ENCODE measurements at regions not wholly inside any gene's neighbourhood (a gene's known extent, or its start where the extent isn't known, plus 50 kb on each side); places are given as distances from the start of the nearest gene placed in this dataset.
"Not testable (repeated sequence)": the region's sequence is repeated elsewhere in the genome, so short reads cannot be mapped to it uniquely, and the experiment has no call there.

DNA sequence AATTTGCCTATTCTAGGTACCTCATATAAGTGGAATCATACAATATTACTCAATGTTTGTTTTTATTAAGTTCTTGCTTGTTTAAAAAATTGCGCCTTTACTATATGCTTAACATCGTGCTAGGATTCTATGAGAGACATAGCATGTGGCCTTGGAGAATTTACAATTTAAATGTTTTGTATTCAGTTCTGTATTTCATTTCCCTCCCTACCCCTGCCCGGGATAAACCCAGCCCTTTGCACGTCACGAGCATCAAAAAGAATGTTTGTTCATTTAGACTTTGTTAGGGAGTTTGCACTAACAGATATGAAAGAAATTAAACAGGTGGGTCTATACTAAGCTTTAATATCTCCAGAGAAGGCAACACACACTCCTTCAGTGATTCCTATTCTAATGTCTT lies 75.7 kb downstream of the C18orf54 start:
- DNase-seq, result no peak

GRCh38 chr18:54433857-54434256 lies 76.2 kb downstream of the C18orf54 start:
- DNase-seq, result no peak

DNA sequence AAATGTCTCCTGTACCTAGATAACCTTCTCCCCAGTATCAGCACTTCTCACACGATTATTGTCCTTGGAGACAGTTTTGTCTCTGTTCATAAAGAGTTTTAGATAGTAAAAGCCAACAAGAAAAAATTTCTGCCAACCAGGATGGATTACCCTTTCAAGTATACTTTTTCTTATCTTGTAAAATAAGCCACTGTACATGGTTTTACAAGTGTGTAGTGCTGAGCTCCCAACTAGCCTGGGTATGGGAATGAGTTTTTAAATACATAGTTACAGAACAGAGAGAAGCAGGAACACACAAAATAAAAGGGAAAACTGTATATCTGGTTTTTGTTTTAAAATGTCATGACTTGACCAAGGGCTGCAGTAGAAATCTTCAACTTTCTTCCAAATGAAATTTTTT lies 76.7 kb downstream of the C18orf54 start:
- DNase-seq, result no peak

DNA sequence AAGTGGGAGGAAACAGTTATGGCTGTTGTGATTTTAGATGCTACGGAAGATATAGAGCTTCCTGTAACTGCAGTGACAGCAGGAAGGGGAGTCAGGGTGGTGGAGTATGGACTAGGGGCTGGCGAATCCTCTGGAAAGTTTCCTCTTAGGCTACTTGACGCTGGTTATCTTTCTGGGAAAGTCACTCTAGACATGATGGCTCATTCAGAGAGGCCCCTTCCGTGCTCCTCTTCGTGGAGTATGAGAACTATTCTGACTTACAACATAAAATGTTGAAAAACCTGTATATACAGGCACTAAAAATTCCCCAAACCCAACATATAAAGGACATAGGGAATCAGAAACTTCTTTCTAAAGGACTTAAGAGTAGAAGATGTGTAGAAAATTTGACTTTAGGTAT lies 78.8 kb downstream of the C18orf54 start:
- no peak for DNase-seq

GRCh38 chr18:54440292-54440691 lies 82.6 kb downstream of the C18orf54 start:
- DNase-seq, result peak; percentile 25

- DNase-seq, result peak; percentile 67
These were observed 86.7 kb downstream of the C18orf54 start for GRCh38 chr18:54444319-54444914.

DNA sequence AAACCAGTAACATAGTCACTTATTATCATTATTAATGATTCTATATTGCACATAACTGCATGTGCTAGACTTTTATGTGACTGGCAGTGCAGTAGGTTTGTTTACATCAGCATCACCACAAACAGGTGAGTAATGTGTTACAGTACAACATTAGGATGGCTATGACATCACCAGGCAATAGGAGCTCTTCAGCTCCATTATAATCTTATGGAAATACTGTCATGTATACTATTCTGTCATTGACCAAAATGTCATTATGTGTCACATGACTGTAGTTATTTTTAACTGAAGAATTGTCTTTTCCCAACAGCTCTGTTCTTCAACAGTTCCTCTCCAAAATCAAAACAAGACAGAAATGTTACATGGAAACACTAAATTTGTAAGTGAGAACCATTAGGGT lies 96.3 kb downstream of the C18orf54 start:
- no peak for DNase-seq

- no peak for DNase-seq
These were observed 107.8 kb downstream of the C18orf54 start for GRCh38 chr18:54465502-54465901.

DNA sequence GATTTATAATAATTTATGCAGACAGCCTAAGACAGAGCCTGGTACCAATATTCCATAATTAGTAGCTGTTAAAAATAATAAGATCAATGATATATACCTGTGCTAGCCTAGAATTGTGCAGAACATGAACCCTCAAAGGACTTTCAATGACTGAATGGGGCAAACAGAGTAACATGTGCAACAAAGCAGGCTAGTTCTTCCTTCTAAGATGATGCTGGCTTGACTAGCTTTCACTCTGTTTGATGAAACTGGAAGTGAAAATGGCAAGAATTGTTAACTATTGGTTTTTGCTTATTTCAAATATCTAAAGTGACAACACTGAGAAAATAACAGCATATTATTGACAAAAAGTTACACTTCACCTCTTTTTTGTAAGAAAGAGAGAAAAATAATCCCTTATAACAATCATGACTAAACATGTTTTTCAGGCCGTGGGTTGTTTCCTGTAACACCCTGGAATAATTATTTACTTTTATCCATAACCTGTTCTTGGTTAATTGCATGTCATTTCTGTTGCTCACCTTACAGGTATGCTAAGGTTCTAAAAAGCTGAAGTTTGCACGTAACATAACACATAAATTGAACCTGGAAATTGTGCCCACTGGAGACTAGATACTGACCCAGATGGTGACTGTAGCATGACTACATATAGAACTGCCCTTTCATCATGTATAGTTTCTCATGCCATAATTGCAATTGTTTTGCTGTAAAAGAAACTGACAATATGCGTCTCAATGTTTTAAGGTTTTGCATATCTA lies 108.7 kb downstream of the C18orf54 start:
- no peak for DNase-seq

DNA sequence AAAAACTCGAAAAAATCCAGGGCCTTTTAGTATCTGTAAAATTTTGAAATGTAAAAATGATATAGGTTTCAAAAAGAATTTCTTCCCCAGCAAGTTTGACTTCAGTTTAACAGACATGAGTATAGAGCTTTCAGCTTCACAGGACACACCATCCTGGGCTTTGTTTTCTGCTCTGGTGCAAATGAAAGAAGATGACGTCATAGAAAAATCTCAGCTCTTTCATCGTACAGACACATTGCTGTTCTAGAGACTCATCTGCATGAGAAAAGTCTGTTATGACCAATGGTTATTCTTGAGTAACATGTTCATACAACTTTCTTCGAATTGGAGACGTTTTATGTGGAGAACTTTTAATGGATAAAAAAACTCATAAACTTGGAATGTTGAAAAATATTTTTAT lies 111.7 kb upstream of the DYNAP start:
- no peak for DNase-seq

DNA sequence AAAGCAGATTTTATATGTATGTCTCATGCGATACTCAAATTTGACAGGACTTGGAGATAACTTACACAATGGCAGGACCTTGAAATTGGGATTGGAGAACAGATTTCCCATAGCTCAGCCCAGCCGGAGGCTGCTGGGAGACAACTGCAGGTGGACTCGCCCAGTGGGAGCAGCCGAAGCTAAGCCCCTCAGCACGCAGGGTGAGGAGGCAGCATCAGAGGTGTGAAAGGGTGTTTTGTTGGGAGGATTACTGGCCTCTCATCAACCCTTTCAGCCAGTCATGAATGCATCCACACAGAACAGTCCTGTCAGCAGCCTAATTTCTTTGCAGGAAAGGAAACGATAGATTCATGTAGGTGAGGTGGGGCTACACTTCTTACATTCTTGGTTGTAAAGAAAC lies 110.4 kb upstream of the DYNAP start:
- DNase-seq, result no peak

DNA sequence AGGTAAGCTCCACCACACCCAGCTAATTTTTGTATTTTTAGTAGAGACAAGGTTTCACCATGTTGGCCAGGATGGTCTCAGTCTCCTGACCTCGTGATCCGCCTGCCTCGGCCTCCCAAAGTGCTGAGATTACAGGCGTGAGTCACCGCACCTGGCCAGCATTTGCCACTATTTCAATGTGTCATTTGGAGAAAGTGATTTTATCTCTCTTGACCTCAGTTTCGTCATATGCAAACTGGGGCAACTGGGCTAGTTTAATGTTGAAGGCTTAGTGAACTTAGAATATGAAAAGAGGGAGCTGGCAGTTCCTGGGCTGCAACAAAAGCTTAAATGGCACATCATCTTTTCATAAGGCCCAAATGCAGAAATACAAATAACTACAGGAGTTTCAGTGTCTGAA lies 88.6 kb upstream of the DYNAP start:
- DNase-seq, result not testable (repeated sequence)

GRCh38 chr18:54503131-54503894 lies 87.7 kb upstream of the DYNAP start:
- DNase-seq, result no peak

DNA sequence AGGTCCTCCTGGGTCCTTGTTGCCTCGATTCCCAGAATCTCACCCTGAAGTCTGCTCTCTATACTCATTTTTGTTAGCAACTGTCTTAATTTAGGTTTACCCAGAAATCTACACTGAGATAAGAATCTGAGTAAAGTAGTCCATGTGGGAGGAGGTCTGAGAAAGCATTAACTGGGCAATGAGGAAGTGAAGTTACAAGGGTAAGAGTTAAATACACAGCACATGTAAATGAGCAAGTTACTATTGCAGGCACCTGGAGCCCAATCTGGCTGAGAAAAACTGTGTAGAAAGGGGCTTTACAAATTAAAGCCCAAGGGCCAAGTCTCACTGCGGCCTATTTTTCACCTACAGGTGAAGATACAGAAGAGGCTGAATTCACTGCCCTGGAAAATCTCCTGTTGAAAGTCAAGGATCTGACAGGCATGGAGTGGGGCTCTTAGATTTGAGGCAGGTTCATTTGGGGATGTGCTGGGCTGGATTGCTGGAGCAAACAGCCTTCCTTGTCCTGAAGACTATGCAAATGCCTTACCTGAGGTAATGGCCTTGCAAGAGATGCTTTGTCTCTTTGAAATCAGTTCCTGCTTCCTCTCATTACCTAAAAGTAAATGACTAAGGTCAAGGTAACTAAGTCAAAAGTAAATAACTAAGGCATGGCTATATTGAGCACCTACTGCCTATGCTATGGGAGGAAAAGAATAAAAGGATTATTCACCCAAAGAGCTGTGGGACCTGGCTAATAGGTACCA lies 84.4 kb upstream of the DYNAP start:
- DNase-seq, result no peak

DNA sequence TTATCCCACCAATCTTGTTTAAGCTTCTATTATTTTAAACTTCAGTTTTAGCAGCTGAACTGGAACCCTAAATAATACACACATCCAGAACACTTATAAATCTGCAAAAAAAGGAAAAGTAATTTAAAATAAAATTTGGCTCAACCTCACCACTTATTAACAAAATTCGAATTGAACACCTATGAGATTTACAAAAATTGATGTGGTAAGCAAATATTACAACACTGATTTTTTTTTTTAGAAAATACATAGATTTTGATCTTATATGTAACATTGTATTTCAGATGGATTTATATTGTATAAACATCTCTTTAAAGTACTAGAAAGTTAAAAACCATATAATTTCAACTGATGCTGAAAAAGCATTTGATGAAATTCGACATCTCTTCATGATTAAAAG lies 81.3 kb upstream of the DYNAP start:
- no peak for DNase-seq

GRCh38 chr18:54515149-54515548 lies 75.9 kb upstream of the DYNAP start:
- DNase-seq, result no peak

- DNase-seq, result no peak
These were observed 73.5 kb upstream of the DYNAP start for GRCh38 chr18:54517521-54517920.

DNA sequence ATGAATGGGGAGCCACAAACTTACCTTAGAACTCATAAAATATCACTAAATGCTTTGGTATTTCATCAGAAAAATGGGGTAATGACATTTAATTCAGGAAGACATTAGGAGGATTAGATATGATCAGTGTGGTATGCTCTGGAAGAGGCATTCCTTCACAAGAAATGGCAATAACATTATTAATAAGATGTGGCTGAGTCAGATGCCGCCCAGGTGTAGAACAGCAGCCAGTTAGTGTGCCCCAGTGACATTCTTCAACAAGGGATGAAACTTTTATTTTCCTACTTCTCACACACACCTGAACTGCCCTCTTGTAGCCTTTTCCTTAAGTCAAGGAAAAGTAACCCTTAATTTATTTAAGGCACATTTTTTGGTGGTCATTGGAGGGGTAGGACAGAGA lies 69.2 kb upstream of the DYNAP start:
- DNase-seq, result no peak

- no peak for DNase-seq
These were observed 62.1 kb upstream of the DYNAP start for GRCh38 chr18:54528942-54529376.

- no peak for DNase-seq
These were observed 61.6 kb upstream of the DYNAP start for GRCh38 chr18:54529444-54529843.

GRCh38 chr18:54530285-54530684 lies 60.8 kb upstream of the DYNAP start:
- DNase-seq, result no peak

DNA sequence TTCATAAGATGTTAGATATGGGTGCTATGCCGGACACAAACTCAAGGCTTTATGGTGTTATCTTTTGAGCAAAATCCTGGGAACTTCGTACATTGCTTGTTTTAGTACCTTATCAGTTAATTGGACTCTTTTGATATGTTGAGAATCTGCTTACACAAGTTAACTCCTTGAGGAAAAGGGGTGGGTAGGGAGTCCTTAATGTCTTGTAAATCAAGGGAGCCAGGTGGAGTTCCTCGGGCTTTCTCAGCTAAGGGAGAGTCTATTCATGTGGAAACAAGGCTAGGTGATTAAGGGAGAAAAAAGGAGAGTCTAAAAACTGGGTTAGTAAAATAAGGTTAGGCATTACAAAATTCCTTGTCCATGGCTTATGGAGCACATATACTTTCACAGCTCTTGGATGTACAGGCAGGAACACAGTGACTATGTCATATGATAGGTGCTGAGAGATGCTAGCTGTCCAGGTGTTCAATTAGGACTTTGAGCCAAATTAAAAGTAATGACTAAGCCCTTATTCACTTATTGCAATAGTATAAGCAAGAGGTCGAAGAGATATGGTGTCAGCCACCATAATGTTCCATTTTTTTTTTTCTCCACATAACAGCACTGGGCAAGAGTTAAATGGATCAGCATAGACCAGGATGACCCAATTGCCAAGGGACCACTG lies 59.5 kb upstream of the DYNAP start:
- DNase-seq, result no peak

DNA sequence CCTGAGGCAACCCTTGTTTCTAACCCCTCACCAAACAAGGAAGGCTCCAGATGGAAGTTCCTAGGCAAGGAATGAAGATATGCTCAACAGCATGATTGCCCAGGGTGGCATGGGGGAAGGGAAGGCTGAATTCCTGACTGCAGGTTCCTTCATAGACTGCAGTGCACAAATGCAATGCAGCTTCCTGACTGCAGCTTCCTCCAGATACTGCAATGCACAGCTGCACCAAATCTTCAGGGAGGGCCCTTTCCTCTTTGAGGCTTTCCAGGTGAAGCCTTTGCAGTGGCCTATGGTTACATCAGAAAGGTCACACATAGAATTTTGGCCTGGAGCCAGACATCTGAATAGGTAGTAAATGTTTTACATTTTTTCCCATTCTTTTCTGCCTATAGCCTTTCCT lies 58.8 kb upstream of the DYNAP start:
- no peak for DNase-seq

All from femur (tissue), 1 donor.